HFFc6 (cell line): ENCODE measurements at regions not wholly inside any gene's neighbourhood (a gene's known extent, or its start where the extent isn't known, plus 50 kb on each side); places are given as distances from the start of the nearest gene placed in this dataset.

Source experiments
- DNase-seq: peaks from one replicate; pipeline ENCODE4 v3.0.0-alpha.2; 2018
- H3K27ac Mint-ChIP-seq: 2 replicates; pipeline ENCODE4 v1.8.0; 2020; ENCODE audit warnings: mild to moderate bottlenecking, mixed read lengths
- H3K27me3 Mint-ChIP-seq: 2 replicates; pipeline ENCODE4 v1.8.0; 2021; ENCODE audit warnings: mild to moderate bottlenecking, moderate library complexity, mixed read lengths; ENCODE audit not compliant: insufficient read depth
- H3K36me3 Mint-ChIP-seq: 2 replicates; pipeline ENCODE4 v1.8.0; 2021; ENCODE audit warnings: low read depth, mixed read lengths
- H3K4me1 Mint-ChIP-seq: 2 replicates; pipeline ENCODE4 v1.8.0; 2020; ENCODE audit warnings: low read depth, mixed read lengths
- H3K4me3 Mint-ChIP-seq: 2 replicates; pipeline ENCODE4 v1.8.0; 2020; ENCODE audit warnings: mild to moderate bottlenecking, moderate library complexity, mixed read lengths
- H3K9me3 Mint-ChIP-seq: 2 replicates; pipeline ENCODE4 v1.8.0; 2020; ENCODE audit warnings: mild to moderate bottlenecking, mixed read lengths
- TF ChIP-seq, protein P1 (sequence below): fragments of 200-600 bp; sonication (generic); IDR thresholded peaks from 2 replicates; pipeline ENCODE4 v1.5.0; 2021; ENCODE audit warnings: antibody characterized with exemption, mild to moderate bottlenecking

DNA sequence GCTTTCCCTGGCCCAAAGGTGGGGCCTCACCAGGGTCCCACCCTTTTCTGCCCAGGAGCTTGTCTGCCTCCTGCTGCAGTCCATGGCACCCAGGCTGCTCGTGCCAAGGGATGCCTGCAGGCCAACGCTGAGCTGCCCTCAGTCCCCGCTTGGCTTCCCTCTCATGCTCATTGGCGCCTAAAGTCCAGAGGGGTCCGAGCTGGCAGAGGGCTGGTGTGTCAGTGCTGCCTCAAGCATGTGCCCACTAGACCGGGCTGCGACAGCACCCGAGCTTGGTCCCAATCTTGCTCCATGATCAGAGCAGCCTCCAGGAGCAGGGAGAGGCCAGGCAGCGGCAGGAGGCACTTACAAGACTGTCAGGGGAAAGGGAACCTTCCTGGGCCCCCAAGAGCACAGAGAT, 287.0 kb downstream of the ICOS start:
- no peak overlapping the region for H3K4me3 Mint-ChIP-seq
- peaks cover 15% of the 10 kb centered on the region for H3K27me3 Mint-ChIP-seq
- TF ChIP-seq, protein P1, sequence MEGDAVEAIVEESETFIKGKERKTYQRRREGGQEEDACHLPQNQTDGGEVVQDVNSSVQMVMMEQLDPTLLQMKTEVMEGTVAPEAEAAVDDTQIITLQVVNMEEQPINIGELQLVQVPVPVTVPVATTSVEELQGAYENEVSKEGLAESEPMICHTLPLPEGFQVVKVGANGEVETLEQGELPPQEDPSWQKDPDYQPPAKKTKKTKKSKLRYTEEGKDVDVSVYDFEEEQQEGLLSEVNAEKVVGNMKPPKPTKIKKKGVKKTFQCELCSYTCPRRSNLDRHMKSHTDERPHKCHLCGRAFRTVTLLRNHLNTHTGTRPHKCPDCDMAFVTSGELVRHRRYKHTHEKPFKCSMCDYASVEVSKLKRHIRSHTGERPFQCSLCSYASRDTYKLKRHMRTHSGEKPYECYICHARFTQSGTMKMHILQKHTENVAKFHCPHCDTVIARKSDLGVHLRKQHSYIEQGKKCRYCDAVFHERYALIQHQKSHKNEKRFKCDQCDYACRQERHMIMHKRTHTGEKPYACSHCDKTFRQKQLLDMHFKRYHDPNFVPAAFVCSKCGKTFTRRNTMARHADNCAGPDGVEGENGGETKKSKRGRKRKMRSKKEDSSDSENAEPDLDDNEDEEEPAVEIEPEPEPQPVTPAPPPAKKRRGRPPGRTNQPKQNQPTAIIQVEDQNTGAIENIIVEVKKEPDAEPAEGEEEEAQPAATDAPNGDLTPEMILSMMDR = no peak
- no peaks in the 10 kb centered on the region for H3K4me1 Mint-ChIP-seq
- no peak overlapping the region for H3K27ac Mint-ChIP-seq
- H3K36me3 Mint-ChIP-seq = no peaks in the 10 kb centered on the region
- DNase-seq = no peak
- H3K9me3 Mint-ChIP-seq = no peaks in the 10 kb centered on the region

DNA sequence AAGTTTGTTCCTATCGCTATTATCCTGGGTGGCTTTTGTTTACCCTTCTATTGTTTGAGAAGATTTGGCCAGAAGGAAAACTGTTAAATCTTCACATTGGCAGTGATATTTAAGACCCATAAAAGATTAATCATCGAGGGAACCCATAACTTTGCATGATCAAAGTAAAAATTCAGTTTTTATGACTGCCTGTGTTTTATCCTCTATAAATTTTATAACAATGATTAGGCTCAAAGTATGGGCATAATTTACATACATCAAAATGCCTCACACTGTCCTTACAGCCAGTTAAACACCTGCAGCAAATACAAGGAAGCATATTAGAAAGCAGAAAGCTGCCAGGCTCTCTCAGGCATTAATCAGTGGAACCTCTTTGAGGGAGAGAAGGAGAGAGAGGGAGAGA, 289.1 kb downstream of the ICOS start:
- Mint-ChIP-seq H3K36me3 (no peaks in the 10 kb centered on the region), H3K4me1 (no peaks in the 10 kb centered on the region), H3K27me3 (peaks cover 15% of the 10 kb centered on the region), H3K27ac (no peak overlapping the region), H3K4me3 (no peak overlapping the region), H3K9me3 (no peaks in the 10 kb centered on the region)
- TF ChIP-seq, protein P1 = no peak
- DNase-seq = no peak

DNA sequence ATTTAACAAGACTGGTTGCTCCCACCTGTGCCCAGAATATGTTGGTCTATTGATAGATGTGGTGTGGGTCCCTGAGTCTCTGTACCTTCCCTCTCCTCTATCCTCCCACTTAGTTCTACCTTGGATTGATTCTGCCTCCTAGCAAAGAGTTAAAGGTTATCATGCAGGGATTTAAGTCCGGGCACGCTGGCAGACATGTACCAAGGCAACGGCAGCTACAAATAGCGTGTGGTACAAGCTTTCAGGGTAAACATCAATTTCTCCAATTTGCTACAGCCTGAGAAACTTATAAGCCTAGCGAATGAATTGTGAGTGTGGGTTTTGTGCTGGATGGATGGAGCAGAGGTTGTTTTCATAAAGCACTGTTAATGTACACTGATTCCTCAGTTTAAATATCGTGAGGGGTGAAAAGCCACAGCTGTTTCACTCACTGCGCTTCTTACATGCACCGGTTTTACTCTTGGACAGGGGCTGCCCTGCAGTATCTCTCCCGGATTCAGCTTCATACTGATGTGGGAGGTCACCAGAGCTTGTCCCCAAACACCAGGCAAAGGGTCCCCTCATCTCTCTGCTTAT, 289.8 kb downstream of the ICOS start:
- H3K4me1 Mint-ChIP-seq = no peaks in the 10 kb centered on the region
- no peaks in the 10 kb centered on the region for H3K9me3 Mint-ChIP-seq
- no peaks in the 10 kb centered on the region for H3K36me3 Mint-ChIP-seq
- TF ChIP-seq, protein P1 = no peak
- no peak for DNase-seq
- no peak overlapping the region for H3K4me3 Mint-ChIP-seq
- no peak overlapping the region for H3K27ac Mint-ChIP-seq
- peaks cover 15% of the 10 kb centered on the region for H3K27me3 Mint-ChIP-seq

DNA sequence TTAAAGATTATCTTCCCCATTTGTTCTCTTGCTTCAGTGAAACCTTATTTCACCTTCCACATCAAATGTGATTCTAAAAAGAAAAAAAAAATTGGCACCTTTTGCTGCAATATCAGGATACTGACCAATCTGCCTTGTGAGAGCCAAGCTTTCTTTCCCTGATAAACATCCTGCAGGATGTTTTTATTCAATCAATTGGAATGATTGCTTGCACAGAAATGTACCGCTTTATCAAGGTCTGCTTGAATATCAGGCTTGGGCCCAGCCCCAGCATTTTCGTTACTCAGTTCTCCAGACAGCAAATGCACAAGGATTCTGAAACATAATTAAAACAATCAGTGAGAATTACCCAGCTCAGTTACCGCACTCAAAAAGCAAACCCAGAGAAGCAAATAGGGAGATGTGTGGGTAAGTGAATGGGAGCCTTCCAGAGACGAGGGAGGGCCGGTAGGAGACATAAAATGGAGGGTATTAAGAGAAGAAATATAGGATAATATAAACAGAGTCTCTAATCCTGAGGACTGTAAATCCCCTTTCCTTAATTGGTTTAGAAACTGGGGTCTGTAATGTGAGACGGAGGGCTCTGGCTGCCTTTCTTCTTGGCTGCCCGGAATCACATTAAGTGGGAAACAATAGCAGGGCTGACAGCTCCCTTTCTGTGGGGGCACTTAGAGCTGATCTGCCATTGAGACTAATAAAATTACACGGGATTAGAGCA, 291.8 kb downstream of the ICOS start:
- Mint-ChIP-seq H3K4me1 (no peaks in the 10 kb centered on the region), H3K36me3 (no peaks in the 10 kb centered on the region), H3K4me3 (no peak overlapping the region)

DNA sequence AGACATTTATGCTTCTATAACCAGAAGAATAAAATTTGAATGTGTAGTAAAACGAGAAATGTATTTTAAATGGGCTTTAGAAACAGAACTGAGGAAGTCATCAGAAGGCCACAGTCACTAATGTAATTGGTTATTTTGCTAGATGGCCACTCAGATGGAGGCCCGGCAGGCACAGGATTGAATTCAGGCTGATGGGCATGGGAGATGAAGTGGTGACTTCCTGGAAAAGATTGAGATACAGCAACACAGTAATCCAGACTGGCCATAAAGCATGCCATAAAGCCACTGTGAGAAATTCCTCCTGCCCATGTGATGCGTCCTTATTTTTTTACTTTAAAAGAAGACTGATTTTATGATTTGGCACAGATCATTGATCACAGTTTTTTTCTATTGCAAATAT, 297.7 kb downstream of the ICOS start:
- no peak for DNase-seq
- Mint-ChIP-seq H3K4me3 (no peak overlapping the region), H3K36me3 (peaks cover 6% of the 10 kb centered on the region; the same call in 1 of the 2 replicates), H3K27ac (no peak overlapping the region), H3K9me3 (peaks cover 5% of the 10 kb centered on the region), H3K27me3 (peaks cover 5% of the 10 kb centered on the region; the same call in 1 of the 2 replicates), H3K4me1 (0 out of 2 replicates have a peak, but pooled peaks cover 5% of the 10 kb centered on the region)
- TF ChIP-seq, protein P1 = no peak

More for the DNA sequence above, 291.8 kb downstream of the ICOS start:
- Mint-ChIP-seq H3K27ac (no peak overlapping the region), H3K27me3 (peaks cover 8% of the 10 kb centered on the region), H3K9me3 (no peaks in the 10 kb centered on the region)
- TF ChIP-seq, protein P1 = no peak
- DNase-seq = no peak
